Esophagus muscularis mucosa (tissue), 4 donors: ENCODE measurements at regions not wholly inside any gene's neighbourhood (a gene's known extent, or its start where the extent isn't known, plus 50 kb on each side); places are given as distances from the start of the nearest gene placed in this dataset.

Source experiments
- DNase-seq: peaks from one replicate; pipeline ENCODE4 v3.0.0-alpha.2; 2017; ENCODE audit errors: extremely low spot score
- H3K27ac ChIP-seq, 4 donors: fragments of 200-600 bp; sonication (generic); replicated peaks in 1 of 4; 1 replicate in 3 of 4; 2 replicates in 1 of 4; pipeline ENCODE4 v1.5.1; 2016 to 2019; ENCODE audit warnings: mild to moderate bottlenecking in 1 of 4
- H3K27me3 ChIP-seq, 4 donors: fragments of 200-600 bp; sonication (generic); one replicate each; pipeline versions ENCODE4 v1.5.1 to v1.6.0; 2016 to 2019
- H3K36me3 ChIP-seq, 4 donors: fragments of 200-600 bp; sonication (generic); one replicate each; pipeline ENCODE4 v1.5.1; 2016 to 2019
- H3K4me1 ChIP-seq, 4 donors: fragments of 200-600 bp; sonication (generic); one replicate each; pipeline ENCODE4 v1.5.1; 2016 to 2019
- H3K4me3 ChIP-seq, 4 donors: fragments of 200-600 bp; sonication (generic); 1 replicate in 2 of 4; 2 replicates in 2 of 4; pipeline ENCODE4 v1.5.1; 2016 to 2019; ENCODE audit warnings: mild to moderate bottlenecking in 4 of 4, moderate library complexity in 1 of 4
- H3K9me3 ChIP-seq, 4 donors: fragments of 200-600 bp; sonication (generic); 1 replicate in 3 of 4; 2 replicates in 1 of 4; pipeline ENCODE4 v1.5.1; 2016 to 2019
- EP300 ChIP-seq: sonication (generic); formaldehyde crosslinking; IDR thresholded peaks from one replicate; pipeline ENCODE4 v1.6.1; 2017; ENCODE audit warnings: antibody characterized with exemption
- POLR2A ChIP-seq: fragments of 450-650 bp; IDR thresholded peaks from one replicate; pipeline ENCODE4 v1.6.1; 2017; ENCODE audit warnings: antibody characterized with exemption, moderate library complexity, mild to moderate bottlenecking, low read depth
- POLR2AphosphoS5 ChIP-seq, 2 donors: sonication (generic); formaldehyde crosslinking; IDR thresholded peaks; one replicate each; pipeline ENCODE4 v1.6.1; 2017; ENCODE audit warnings: antibody characterized with exemption in 2 of 2
- WGBS: methylation state at CpG from one replicate; pipeline ENCODE4 v1.1.5; 2018; 5-methylcytosine and 5-hydroxymethylcytosine counted together
- intact Hi-C: fragments of 100-400 bp; cut with DNase I; formaldehyde crosslinking; loops from one replicate; pipeline ENCODE4 v1.15.1; 2023
- TF ChIP-seq, protein P1 (sequence below), 3 experiments: fragments of 200-600 bp in 2 of 3; fragments of 450-650 bp in 1 of 3; sonication (generic) in 2 of 3; IDR thresholded peaks; one replicate each; pipeline ENCODE4 v1.5.1; 2017 to 2019; ENCODE audit warnings: antibody characterized with exemption in 3 of 3, mild to moderate bottlenecking in 2 of 3, moderate library complexity in 1 of 3

GRCh38 chr16:63612462-63613227, 1509.2 kb downstream of the CDH11 start:
- H3K27me3 ChIP-seq, result no peaks in the 10 kb centered on the region
- TF ChIP-seq EP300 (no peak), POLR2A (no peak), POLR2AphosphoS5 (IDR thresholded peaks at IDR 0.05) (no peak)
- TF ChIP-seq, protein P1, sequence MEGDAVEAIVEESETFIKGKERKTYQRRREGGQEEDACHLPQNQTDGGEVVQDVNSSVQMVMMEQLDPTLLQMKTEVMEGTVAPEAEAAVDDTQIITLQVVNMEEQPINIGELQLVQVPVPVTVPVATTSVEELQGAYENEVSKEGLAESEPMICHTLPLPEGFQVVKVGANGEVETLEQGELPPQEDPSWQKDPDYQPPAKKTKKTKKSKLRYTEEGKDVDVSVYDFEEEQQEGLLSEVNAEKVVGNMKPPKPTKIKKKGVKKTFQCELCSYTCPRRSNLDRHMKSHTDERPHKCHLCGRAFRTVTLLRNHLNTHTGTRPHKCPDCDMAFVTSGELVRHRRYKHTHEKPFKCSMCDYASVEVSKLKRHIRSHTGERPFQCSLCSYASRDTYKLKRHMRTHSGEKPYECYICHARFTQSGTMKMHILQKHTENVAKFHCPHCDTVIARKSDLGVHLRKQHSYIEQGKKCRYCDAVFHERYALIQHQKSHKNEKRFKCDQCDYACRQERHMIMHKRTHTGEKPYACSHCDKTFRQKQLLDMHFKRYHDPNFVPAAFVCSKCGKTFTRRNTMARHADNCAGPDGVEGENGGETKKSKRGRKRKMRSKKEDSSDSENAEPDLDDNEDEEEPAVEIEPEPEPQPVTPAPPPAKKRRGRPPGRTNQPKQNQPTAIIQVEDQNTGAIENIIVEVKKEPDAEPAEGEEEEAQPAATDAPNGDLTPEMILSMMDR (IDR thresholded peaks at IDR 0.05), result no peak
- WGBS, result 86% methylated on average over 4 of the region's 4 CpGs
- H3K4me3 ChIP-seq, result no peak overlapping the region
- no peak overlapping the region for H3K27ac ChIP-seq
- no peak for DNase-seq
- peaks cover 0 to 1% (median under 1%) of the 10 kb centered on the region in 4 donors for H3K4me1 ChIP-seq
- no peaks in the 10 kb centered on the region for H3K36me3 ChIP-seq
- intact Hi-C loops, result no loop called here
- H3K9me3 ChIP-seq, result peaks cover 0 to 4% (median 0%) of the 10 kb centered on the region in 4 donors

DNA sequence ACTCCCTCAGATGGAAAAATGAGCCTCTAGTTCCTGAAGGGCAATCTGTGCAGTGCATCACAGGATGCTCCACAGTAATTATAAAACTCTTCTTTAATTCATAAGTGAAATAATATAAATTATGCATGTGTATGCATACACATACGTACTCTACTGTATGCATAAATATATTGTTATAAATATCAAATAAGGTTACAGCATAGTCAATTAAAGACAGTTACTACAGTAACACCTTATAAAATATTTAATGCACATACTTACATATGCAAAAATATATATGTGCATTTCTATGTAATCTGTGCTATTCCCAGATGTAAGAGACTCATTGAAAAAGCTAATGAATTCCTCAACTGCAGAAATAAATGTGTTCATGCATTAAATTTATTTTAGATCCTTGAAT, 1515.1 kb downstream of the CDH11 start:
- Histone ChIP-seq H3K27ac (no peak overlapping the region), H3K4me1 (no peaks in the 10 kb centered on the region), H3K36me3 (no peaks in the 10 kb centered on the region), H3K4me3 (no peak overlapping the region), H3K9me3 (peaks cover 0 to 4% (median 0%) of the 10 kb centered on the region in 4 donors), H3K27me3 (no peaks in the 10 kb centered on the region)
- TF ChIP-seq, protein P1 (IDR thresholded peaks at IDR 0.05), result no peak
- TF ChIP-seq EP300 (no peak), POLR2AphosphoS5 (IDR thresholded peaks at IDR 0.05) (no peak), POLR2A (no peak)
- no peak for DNase-seq
- WGBS, result 89% methylated on average over 1 of the region's 1 CpG
- intact Hi-C loops, result no loop called here

GRCh38 chr16:63602206-63602927, 1519.5 kb downstream of the CDH11 start:
- DNase-seq, result no peak
- WGBS, result 28% methylated on average over 3 of the region's 3 CpGs
- intact Hi-C loops, result no loop called here
- Histone ChIP-seq H3K4me1 (no peaks in the 10 kb centered on the region), H3K27me3 (no peaks in the 10 kb centered on the region), H3K4me3 (no peak overlapping the region), H3K36me3 (no peaks in the 10 kb centered on the region), H3K27ac (no peak overlapping the region), H3K9me3 (no peaks in the 10 kb centered on the region)
- TF ChIP-seq EP300 (no peak), POLR2AphosphoS5 (IDR thresholded peaks at IDR 0.05) (no peak), POLR2A (no peak)
- TF ChIP-seq, protein P1 (IDR thresholded peaks at IDR 0.05), result no peak

GRCh38 chr16:63596716-63597115, 1525.1 kb downstream of the CDH11 start:
- H3K9me3 ChIP-seq, result no peaks in the 10 kb centered on the region
- H3K36me3 ChIP-seq, result no peaks in the 10 kb centered on the region
- H3K27ac ChIP-seq, result no peak overlapping the region
- DNase-seq, result no peak
- no peak overlapping the region for H3K4me3 ChIP-seq
- no peaks in the 10 kb centered on the region for H3K4me1 ChIP-seq
- intact Hi-C loops, result no loop called here
- 63% methylated on average over 1 of the region's 1 CpG for WGBS
- H3K27me3 ChIP-seq, result no peaks in the 10 kb centered on the region
- no peak for TF ChIP-seq POLR2A
- TF ChIP-seq, protein P1 (IDR thresholded peaks at IDR 0.05), result no peak
- no peak for TF ChIP-seq POLR2AphosphoS5 (IDR thresholded peaks at IDR 0.05)
- no peak for TF ChIP-seq EP300
